NK-92 (cell line): ENCODE measurements at regions not wholly inside any gene's neighbourhood (a gene's known extent, or its start where the extent isn't known, plus 50 kb on each side); places are given as distances from the start of the nearest gene placed in this dataset.

Experiments
- DNase-seq: peaks from one replicate; lab custom pipeline; 2025; ENCODE audit not compliant: unreplicated experiment; lab: John Stamatoyannopoulos, UW

- no peak for DNase-seq
These were observed 326.8 kb downstream of the SEC14L1 start for GRCh38 chr17:77467521-77467920.

GRCh38 chr17:77468897-77469296 lies 328.1 kb downstream of the SEC14L1 start:
- DNase-seq: no peak

GRCh38 chr17:77470330-77470786 lies 329.6 kb downstream of the SEC14L1 start:
- no peak for DNase-seq

GRCh38 chr17:77470800-77471733 lies 330.3 kb downstream of the SEC14L1 start:
- DNase-seq: no peak

GRCh38 chr17:77471984-77472461 lies 331.3 kb downstream of the SEC14L1 start:
- DNase-seq: no peak

- no peak for DNase-seq
These were observed 331.9 kb downstream of the SEC14L1 start for GRCh38 chr17:77472468-77473310.

- DNase-seq: no peak
These were observed 333.0 kb downstream of the SEC14L1 start for GRCh38 chr17:77473615-77474226.

- DNase-seq: no peak
These were observed 333.7 kb downstream of the SEC14L1 start for GRCh38 chr17:77474292-77474988.

GRCh38 chr17:77475016-77475976 lies 334.5 kb downstream of the SEC14L1 start:
- DNase-seq: no peak

- no peak for DNase-seq
These were observed 335.2 kb downstream of the SEC14L1 start for GRCh38 chr17:77476006-77476405.

GRCh38 chr17:77476498-77476897 lies 335.7 kb downstream of the SEC14L1 start:
- DNase-seq: no peak

- no peak for DNase-seq
These were observed 336.4 kb downstream of the SEC14L1 start for GRCh38 chr17:77476931-77477805.

- DNase-seq: no peak
These were observed 337.5 kb downstream of the SEC14L1 start for GRCh38 chr17:77478281-77478680.

GRCh38 chr17:77478899-77479298 lies 338.1 kb downstream of the SEC14L1 start:
- no peak for DNase-seq

- no peak for DNase-seq
These were observed 338.8 kb downstream of the SEC14L1 start for GRCh38 chr17:77479372-77480198.

GRCh38 chr17:77480199-77480508 lies 339.4 kb downstream of the SEC14L1 start:
- no peak for DNase-seq

- no peak for DNase-seq
These were observed 339.9 kb downstream of the SEC14L1 start for GRCh38 chr17:77480509-77481215.
